Iris pigment epithelial cell (primary cell): ENCODE measurements at regions not wholly inside any gene's neighbourhood (a gene's known extent, or its start where the extent isn't known, plus 50 kb on each side); places are given as distances from the start of the nearest gene placed in this dataset.
"Not testable (repeated sequence)": the region's sequence is repeated elsewhere in the genome, so short reads cannot be mapped to it uniquely, and the experiment has no call there.

ENCODE experiments used
- DNase-seq: peaks from one replicate; pipeline ENCODE4 v3.0.0-alpha.2; 2011; ENCODE audit warnings: low read depth

DNA sequence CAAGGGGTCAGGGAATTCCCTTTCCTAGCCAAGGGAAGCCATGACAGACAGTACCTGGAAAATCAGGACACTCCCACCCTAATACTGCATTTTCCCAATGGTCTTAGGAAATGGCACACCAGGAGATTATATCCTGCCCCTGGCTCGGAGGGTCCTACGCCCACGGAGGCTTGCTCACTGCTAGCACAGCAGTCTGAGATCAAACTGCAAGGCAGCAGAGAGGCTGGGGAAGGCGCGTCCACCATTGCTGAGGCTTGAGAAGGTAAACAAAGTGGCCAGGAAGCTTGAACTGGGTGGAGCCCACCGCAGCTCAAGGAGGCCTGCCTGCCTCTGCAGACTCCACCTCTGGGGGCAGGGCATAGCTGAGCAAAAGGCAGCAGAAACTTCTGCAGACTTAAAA lies 207.1 kb upstream of the OBI1 start:
- DNase-seq = not testable (repeated sequence)

DNA sequence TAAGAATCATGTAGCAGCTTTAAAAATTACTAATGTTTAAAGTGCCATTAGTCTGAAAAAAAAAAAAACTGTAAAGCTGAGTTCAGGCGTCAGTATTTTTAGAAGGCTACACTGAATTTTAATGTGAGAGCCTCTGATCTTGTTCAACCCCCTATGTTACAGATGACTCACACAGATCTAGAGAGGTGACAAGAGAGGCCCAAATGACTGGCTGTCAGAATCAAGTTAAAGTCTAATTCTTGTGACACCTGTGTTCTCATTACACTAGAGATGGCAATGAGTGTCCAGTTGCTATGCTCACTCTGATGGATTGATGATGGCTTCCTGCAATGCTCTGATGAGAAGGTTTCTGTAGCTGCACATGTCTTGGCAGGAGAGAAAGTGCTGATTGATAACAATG lies 203.5 kb upstream of the OBI1 start:
- no peak for DNase-seq

DNA sequence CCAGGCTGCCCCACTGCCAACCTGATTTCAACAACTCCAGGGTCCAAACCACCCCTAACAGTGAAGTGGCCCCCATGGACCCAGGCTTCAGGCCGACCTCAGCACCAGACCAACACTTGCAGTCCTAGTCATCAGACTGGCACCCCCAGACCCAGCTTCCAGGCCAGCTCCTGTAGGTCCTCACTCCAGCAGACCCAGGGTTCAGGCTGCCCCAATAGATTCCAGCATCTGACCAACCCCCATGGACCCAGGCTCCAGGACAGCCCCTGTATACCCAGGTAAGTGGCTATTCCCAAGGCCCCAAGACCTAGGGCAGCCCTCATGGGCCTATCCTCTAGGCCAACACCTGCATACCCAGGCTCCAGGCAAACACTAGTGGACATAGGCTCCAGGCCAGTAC lies 193.8 kb upstream of the OBI1 start:
- DNase-seq = no peak

DNA sequence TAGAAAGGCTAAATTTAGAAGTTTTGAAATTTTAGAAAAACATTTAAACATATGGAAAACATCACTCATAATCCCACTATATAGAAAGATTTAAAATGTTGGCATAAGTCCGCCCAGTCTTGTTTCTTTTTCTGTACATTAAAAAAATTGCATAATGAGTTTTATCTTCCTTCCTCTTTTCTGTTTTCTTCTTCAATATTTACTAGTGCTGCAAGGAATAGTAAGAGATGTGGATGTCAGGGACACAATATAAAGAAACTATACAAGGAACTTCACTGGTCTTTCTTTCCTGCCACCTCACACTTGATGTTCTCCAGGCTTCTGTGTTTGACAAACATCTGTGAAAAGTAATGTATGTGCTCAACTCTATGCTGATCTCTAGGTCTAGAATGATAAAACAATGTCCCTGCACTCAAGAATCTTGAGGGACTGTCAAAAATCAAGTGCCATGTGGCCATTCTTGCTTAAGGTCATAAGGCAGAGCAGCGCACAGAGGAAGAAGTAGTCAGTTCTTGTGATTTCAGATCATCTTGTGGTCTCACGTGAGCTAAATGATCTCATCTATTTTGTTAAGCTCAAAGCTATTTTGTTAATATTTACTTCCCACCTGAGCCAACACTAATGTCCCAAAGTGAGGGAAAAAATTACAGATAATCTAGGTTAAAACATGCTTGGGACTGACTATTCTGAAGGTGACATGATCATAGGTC lies 186.9 kb upstream of the OBI1 start:
- DNase-seq = no peak

DNA sequence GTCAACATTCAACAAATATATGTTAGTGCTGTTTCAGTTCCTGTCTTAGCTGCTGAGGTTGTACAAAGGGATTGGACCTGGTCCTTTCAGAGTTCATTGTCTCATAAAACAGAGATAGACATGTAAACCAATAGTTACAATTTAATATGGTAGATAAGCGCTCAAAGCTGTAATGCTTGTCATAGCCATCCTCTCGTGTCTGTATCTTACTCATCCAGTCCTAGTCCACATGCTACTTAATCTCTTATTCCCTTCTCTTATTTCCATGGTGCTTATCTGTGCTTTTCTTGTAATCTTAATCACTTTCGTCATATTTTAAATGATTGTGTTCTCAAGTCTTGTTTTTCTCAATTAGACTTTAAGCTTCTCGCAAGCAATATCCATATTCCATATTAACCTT lies 185.2 kb upstream of the OBI1 start:
- DNase-seq = no peak

DNA sequence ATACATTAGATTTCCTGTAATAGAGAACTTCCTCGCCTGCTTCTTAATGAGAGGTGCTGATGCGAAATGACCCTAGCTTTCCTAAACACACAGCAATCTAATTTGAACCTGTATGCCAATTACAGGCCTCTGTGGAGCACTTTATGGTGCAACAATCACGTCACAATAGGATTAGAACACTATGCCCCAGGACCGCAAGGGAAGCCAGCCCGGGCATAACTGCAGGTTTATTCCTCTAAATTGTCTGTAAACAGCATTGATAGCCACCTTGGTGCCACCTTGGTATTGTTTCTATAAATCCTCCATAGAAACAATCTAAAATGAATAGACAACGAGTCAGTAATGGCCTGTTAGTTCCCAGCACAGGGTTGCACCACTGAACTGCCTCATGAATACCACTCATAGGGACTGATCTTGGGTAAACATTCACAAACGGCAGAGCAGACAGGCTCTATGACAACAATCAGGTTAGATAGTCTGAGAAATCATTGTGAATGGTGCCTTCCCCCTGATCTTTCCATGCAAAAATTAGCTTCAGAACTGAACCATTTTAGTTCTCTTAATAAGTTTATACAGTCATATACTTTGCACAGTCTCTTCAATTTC lies 182.5 kb upstream of the OBI1 start:
- DNase-seq = no peak

- DNase-seq = no peak
These were observed 177.4 kb upstream of the OBI1 start for GRCh38 chr13:78836238-78836784.

DNA sequence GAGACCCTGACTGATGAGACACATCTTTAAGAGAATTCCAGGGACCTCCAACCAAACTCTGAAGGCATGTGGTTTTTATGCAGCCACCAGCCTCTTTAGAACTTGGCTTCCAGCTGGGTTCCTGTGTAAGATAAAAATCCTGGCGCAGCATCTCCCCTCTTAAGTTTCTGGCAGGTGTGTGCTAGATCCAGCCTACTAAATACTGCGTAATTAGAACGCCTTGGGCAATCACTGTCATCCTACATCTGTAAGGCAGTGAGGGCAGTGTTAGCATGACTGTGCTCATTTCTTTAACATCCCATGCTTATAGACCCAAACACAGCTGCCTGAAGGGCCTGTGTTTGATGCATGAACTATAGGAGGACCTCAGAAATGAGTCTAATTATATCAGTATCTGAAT lies 173.5 kb upstream of the OBI1 start:
- DNase-seq = no peak

DNA sequence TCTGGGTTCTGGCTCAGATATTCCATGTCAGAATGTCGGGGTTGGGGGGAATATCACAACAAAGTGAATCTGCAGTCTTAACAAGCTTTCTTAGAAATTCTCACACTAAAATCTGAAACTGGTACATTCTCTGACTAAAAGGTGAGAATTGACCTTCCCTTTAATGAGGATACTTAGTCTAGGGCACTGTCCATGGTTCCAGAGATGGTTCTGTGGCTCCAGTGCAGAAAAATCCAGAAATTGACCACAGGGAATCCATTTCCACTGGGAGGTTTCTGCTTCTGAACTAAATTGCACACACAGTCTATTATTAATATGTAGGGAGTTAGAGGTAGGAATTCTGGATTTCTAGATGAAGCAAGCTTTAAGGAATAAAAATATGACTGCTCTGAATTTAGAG lies 171.6 kb upstream of the OBI1 start:
- no peak for DNase-seq

GRCh38 chr13:78829821-78830220 lies 170.9 kb upstream of the OBI1 start:
- DNase-seq = no peak

DNA sequence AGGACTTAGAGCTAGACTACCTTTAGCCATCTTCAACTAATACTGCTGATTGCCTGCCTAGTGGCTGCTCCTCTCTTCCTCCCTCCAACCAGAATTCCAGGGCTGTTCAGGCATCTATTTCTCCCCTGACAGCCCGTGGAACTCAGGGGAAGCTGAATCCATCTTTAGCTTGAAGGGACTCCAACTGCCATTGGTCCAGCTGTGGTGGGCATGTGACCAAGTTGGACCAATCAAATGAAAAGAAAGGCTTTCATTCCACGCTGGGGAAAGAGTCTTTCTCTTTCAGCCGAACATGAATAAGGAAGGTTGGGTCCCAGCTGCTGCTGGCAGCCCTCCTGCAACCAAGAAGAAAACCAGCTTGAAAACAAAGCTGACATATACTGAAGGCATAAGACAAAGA lies 168.5 kb upstream of the OBI1 start:
- DNase-seq = no peak

GRCh38 chr13:78826936-78827335 lies 168.0 kb upstream of the OBI1 start:
- DNase-seq = no peak

GRCh38 chr13:78826312-78826711 lies 167.4 kb upstream of the OBI1 start:
- DNase-seq = no peak

GRCh38 chr13:78820541-78820940 lies 161.6 kb upstream of the OBI1 start:
- DNase-seq = no peak

GRCh38 chr13:78816592-78816991 lies 157.6 kb upstream of the OBI1 start:
- DNase-seq = no peak

GRCh38 chr13:78816154-78816553 lies 157.2 kb upstream of the OBI1 start:
- DNase-seq = no peak

DNA sequence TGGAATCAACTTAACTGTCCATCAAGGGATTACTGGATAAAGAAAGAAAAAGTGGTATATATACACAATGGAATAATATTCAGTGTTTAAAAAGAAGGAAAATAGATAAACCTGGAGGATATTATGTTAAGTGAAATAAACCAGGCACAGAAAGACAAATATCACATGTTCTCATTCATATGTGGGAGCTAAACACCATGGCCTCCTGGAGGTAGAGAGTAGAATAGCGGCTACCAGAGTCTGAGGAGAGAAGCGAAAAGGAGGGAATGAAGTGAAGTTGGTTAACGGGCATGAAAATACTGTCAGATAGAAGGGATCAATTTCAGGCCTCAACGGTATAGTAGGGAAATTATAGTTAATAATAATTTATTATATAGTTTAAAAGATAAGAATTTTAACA lies 147.5 kb upstream of the OBI1 start:
- peak; percentile 3 for DNase-seq

GRCh38 chr13:78802912-78803311 lies 144.0 kb upstream of the OBI1 start:
- no peak for DNase-seq

DNA sequence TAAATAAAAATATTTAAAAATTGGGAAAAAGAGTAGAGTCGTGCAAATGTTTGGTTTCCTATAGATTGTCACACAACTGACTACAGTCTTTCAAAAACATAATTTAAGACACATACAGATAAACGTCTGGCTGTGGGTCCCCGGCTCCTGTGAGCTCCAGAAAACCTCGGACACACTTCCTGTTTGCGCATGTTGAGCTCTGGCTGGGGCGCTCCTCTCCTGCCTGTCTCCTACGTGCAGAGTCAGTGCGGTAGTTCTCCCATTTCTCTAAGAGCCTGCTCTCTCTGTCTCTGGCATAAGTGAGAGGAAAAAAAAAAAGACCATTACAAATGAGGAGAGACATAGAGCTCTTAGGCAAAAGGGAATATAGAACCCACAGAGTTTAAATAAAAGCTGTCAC lies 128.2 kb upstream of the OBI1 start:
- DNase-seq = no peak

- DNase-seq = no peak
These were observed 127.5 kb upstream of the OBI1 start for GRCh38 chr13:78786459-78786858.

- DNase-seq = no peak
These were observed 126.8 kb upstream of the OBI1 start for GRCh38 chr13:78785764-78786163.

GRCh38 chr13:78784014-78784750 lies 125.2 kb upstream of the OBI1 start:
- no peak for DNase-seq

DNA sequence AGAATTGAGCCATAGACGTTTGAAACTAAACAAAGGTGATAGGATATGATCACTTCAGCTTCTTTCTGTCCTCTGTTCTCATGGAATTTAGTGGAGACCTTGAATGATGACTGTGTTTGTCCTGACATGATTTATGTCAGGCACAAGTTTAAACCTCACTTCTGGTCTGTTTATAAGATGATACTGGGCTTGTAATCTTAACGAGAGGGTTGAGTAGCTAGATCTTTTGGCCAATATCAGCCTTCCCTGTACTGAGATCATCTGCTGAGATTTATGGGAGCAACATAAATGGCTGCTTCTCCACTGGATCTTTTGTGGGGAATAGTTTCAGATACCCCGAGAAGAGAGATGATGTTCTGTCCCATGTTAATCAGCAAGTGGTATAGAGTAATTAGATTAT lies 121.8 kb upstream of the OBI1 start:
- no peak for DNase-seq
